Activated CD4-positive, alpha-beta T cell treated with anti-CD3 and anti-CD28 coated beads for 24 hours (primary cell): ENCODE measurements at regions not wholly inside any gene's neighbourhood (a gene's known extent, or its start where the extent isn't known, plus 50 kb on each side); places are given as distances from the start of the nearest gene placed in this dataset.

ENCODE experiments used
- DNase-seq, 2 donors: peaks; one replicate each; pipeline ENCODE4 v3.0.0-alpha.2; 2020; ENCODE audit warnings: low read depth in 2 of 2

DNA sequence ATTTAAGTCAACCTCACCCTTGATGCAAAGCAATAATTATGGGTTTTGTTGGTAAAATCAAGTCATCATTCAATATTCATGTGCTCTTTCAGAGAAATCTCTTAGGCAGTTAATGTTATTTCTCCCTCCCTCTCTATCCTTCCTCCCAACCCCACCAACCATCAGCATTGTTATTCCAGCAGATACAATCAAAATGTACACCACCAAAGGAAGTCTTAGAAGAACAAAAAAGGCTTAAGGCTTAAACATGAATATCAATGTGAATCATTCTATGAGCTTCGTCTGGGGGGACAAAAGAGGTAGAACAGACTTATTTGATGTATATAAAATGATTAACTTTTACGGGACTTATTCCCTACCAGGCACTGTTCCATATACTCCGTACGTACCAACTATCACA, 404.4 kb downstream of the ARHGEF28 start:
- no peak for DNase-seq

DNA sequence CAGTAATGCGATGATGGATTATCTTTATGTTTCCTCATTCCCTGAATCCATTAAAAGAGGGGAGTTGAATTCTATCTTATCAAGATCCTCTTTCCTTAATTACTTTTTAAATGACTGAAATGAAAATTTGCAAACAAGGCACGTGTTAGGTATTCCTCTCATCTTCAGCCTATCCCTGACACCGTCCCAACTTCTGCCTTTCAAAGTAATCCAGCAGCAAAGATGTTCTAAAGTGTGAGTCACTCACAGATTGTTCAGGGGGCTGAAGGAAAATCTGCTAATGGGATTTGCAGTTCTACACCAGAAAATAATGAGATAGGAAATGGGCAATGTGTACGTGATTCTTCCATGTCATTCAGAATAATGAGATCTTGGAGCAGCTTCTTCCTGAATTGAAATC, 403.0 kb downstream of the ARHGEF28 start:
- no peak for DNase-seq

GRCh38 chr5:74028406-74028805, 402.4 kb downstream of the ARHGEF28 start:
- no peak for DNase-seq

DNA sequence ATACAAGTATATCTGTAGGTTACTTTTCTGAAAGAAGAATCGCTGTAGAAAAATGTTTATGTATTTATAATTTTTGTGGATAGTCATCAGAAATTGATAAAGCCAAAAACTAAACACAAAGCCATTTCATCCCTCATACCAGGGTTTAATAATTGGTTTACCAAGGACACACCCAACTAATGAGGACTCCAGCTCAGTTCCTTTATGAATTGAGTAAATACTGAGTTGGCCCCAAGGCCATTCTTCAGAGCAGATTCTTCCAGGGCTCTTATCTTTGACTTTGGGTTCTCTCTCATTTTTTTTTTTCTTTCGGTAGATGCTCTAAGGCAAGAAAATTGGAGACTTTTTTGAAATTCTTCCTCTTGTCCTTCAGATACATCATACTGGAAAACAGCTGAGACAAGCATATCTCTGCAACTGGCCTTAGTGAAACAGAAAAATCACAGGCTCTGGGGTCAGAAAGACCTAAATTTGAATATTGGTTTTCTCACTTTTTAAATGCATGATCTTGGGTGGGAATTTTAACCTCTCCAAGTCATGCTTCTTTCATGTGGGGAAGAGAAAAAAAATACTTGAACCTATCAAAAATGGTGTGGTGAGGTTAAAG, 401.8 kb downstream of the ARHGEF28 start:
- no peak for DNase-seq

DNA sequence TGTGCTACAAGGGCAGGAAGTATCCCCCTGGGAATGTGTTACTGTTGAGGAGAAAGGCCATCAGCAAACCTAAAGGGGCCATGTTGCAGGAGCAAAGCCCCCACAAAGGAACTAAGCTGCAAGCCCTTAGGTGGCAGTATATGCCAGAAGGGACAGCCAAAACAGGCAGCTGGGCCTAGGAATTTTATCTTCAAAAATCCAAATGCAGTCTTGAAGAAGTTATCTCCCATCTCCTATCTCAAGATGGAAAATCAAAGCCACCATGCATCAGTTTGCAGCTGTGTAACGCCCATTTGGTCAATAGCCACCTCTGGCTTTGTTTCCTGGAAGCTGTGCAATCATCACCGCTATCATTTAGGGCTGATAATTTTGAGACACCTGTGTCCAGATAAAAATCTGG, 400.3 kb downstream of the ARHGEF28 start:
- DNase-seq: no peak

GRCh38 chr5:74021126-74021525, 395.1 kb downstream of the ARHGEF28 start:
- no peak for DNase-seq

DNA sequence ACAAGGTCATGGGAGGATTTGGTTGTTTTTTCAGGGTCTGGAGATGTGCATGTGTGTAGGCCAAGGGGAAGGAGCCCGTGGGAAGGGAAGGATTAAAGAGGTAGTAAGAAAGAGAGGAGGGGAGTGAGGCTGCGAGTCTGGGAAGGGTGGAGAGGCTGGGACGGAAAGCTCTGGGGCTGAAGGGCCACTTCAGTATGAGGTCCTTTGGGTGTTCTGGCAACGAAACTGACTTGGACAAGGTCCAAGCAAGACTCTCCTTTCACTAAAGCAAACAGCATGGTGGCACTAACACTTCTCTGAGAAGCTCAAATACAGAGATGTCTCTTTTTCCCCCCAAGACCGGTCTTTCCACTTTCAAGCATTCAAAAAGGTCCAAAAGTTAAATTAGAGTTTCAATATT, 394.5 kb downstream of the ARHGEF28 start:
- no peak for DNase-seq

GRCh38 chr5:74019923-74020322, 393.9 kb downstream of the ARHGEF28 start:
- no peak for DNase-seq

DNA sequence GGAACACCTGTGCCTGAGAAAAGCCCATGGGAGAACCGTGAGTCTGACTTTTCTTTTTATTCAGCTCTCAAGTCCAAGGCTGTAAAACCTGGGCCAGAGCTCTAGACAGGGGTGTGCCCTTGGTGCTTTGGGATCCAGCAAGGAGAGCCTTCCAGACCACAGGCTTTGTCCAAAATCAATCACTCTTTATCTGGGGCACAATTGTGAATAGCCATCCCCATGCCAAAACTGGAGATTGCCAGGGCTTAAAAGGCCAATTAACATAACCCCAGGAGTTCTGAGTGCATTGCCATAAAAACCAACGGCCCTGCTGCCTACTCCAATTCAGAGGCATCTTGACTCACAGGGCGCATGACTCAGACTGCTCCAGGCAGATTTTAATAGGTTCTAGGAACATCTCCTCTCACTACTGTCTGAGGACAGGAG, 391.8 kb downstream of the ARHGEF28 start:
- DNase-seq: no peak

GRCh38 chr5:74017112-74017511, 391.1 kb downstream of the ARHGEF28 start:
- no peak for DNase-seq

DNA sequence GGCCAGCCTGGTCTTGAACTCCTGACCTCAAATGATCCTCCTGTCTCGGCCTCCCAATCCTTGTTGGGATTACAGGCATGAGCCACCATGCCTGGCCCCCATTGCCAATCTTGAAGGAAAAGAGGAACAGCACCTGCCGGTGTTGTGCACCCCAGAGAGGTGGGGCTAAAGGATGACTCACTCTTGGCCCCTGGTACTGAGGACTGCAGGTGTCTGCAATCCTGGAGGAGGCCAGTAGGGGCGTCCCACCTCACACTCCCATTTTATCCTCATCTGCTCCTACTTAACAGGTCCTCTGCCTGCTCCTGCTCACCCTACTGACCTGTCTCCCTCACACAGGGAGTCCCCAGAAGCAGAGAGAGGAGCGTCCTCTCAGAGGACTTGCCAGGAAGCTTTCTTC, 390.4 kb downstream of the ARHGEF28 start:
- DNase-seq: no peak

DNA sequence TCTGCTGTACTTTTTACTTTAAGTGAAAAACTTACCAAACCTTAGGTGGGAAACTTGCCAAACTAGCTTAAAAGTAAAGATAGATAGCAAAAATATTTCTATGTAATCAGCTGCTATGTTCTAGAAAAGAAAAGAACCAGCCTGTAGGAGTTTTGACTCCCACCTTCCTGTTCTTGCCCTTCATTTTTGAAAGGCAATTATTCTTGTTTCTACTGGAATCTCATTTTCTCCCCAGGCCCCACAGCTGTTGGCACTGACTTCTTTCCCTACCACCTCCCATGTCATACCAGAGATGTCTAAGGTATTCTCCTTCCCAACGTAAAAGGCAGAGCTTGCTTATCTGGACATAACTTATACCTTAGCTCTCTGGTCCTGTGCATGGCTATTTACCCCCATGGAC, 389.7 kb downstream of the ARHGEF28 start:
- DNase-seq: no peak

GRCh38 chr5:74013222-74013621, 387.2 kb downstream of the ARHGEF28 start:
- DNase-seq: no peak

DNA sequence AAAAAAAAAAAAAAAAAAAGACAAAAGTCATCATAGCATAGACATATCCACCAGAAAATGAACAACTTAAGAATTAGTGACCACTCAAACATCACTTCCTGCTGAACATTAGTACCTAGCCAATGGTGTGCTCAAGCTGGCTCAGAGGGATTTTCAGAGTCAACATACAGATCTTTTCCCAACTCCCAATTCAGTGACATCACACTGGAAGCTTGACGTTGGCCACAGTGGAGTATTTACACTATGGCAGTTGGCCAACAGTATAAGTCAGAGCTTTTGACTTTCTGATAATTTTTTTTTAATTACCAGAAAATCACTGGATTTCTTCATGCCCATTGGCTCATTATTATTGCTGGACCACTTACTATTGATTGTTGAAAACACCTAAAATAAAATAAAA, 383.5 kb downstream of the ARHGEF28 start:
- DNase-seq: no peak

DNA sequence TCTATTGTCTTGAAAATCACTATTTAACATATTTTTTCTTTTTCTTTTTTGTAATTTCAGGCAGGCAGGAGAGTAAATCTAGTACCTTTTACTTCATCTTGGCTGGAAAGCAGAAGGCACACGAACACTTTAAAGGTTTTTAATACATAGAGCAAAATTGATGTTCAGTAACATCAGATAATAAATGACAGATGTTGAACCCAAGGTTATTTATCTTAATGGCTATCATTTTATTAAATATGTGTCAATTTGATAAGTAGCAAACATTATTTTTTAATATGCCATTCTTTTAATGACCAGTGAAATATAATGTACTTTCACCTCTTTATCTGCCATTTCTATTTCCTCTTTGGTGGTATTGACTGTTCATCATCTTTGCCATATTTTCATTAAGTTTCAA, 381.2 kb downstream of the ARHGEF28 start:
- no peak for DNase-seq

- no peak for DNase-seq
These were observed 373.3 kb downstream of the ARHGEF28 start for GRCh38 chr5:73999297-73999696.

DNA sequence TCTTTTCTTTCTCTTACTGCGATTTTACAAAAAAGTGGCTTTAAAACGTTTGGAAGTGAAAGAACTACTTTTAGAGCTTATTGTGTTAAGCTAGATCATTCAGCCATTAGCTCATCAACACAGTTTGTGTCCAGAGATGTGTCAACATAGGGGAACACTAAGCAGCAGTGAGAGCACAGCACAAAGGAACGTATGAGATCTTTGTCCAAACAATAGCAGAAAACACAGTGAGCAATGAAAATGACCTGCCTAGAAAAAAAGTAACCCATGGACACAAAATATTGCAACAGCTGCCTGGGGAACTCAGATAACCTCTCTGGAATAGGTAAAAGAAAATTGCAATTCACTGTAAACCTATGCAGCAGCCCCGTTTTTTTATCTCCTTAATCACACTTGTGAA, 372.5 kb downstream of the ARHGEF28 start:
- DNase-seq: no peak

- DNase-seq: no peak
These were observed 372.0 kb downstream of the ARHGEF28 start for GRCh38 chr5:73997960-73998359.

DNA sequence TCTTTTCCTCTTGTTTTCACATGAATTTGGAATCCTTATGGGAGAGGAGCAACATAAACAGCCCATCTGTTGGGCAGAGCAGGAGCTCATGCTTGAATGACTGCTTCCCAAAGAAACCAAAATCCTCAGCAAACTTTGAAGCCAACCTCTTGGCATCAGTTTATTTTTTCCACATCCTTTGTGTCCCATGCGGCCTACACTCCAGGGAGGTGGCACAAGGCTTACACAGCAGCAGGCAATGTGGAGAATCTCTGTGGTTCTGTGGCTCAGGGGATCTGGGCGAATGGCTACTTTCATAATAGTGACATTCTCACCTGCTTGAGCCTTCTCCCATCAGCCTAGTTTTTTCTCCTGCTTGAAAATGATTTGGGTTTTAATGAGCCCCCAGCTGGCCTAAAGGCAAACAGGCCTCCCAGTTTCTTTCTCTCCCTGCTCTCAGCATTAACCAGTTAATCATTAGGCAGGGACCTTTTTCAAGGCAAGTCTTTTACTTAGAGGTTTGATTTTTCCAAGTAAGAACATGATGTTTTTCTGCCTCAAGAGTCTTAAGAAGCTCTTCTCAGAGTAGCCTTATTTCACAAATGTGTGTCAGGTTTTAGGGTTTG, 370.3 kb downstream of the ARHGEF28 start:
- no peak for DNase-seq

DNA sequence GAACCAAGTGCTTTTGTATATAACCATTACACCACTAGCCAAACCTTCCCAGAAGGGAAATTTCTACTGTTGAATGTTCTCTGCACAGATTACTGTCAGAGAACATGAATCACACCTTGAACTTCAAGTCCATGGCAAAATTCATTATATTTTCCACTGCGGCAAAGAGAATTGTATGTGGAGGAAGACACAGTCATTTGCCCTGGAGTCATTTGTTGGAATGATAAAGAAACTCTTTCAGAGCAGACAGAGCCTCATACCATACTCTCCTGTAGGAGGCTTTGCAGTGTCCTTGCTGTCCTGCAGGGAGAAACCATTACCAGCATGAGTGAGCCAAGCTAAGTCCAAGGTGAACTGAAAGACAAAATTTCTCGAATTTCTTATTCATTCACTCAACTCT, 369.0 kb downstream of the ARHGEF28 start:
- no peak for DNase-seq
